ENCODE measurements at regions not wholly inside any gene's neighbourhood (a gene's known extent, or its start where the extent isn't known, plus 50 kb on each side); places are given as distances from the start of the nearest gene placed in this dataset.

DNA sequence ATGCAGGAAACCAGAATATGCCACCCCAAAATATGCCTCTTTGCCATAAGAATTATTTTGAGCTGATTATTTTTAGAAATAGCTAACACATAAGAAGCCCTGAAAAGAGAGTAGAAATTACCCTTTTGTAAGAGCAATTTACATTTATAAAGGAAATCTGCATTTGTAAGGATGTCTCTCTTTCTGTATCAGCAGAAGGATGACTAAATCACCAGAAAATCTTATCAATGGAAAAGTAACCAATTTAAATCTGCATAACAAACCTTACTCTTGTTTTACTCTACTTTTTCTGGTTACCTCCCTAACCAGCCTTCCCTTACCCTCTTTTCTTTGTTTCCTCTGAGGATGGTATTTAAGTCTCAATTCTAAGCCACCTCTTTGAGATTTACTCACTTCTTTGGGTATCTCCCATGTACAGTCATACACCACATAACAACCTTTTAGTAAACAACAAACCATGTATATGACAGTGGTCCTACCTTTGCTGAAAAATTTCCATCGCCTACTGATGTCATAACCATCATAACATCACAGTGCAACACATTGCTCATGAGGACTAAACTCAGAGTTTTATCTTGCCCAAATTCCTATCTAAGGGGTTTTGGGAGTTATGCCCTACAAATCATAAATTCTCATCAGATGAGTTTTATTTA is 126.6 kb upstream of the PLPPR4 start:
- Mint-ChIP-seq H3K27me3 (ENCODE audit: low read depth) (no peaks in the 10 kb centered on the region; the same call in 1 of the 2 replicates), H3K4me3 (no peak overlapping the region), H3K27ac (peak overlapping the region in 2 of 3 experiments; percentile 37 to 88; a peak in 4 of 7 replicates), H3K36me3 (ENCODE audit: insufficient read depth in 1 of 3, low read depth in 3 of 3) (peaks cover 16 to 27% (median 17%) of the 10 kb centered on the region in 3 experiments), H3K4me1 (peaks cover 25 to 36% of the 10 kb centered on the region in 2 experiments), H3K9me3 (peaks cover 16 to 27% of the 10 kb centered on the region in 2 experiments; a peak in 4 of 5 replicates)
- H3K23me2 ChIP-seq (ENCODE audit: insufficient read length, low read depth, low read length, poor library complexity, severe bottlenecking), result no peaks in the 10 kb centered on the region
- no peak overlapping the region for H4K8ac ChIP-seq (replicated peaks; ENCODE audit: insufficient read length, low read depth, low read length)
- H3K18ac ChIP-seq (ENCODE audit: insufficient read length, low read depth, low read length), result no peak overlapping the region
- no peak overlapping the region for H3K9ac ChIP-seq (ENCODE audit: extremely low read depth, insufficient read length, low read length)
- no peak overlapping the region for H3K4me2 ChIP-seq (ENCODE audit: insufficient read depth, insufficient read length, low read length)
- H3K79me1 ChIP-seq (ENCODE audit: insufficient read depth, low read depth, low read length, poor library complexity, severe bottlenecking), result no peaks in the 10 kb centered on the region
- H2BK20ac ChIP-seq (ENCODE audit: low read depth, low read length, poor library complexity, severe bottlenecking), result no peak overlapping the region
- no peak overlapping the region for H4K5ac ChIP-seq (ENCODE audit: insufficient read length, low read depth, low read length)
- H2BK5ac ChIP-seq (ENCODE audit: insufficient read length, low read length), result no peak overlapping the region
- H3K79me2 ChIP-seq (ENCODE audit: insufficient read depth, low read length), result no peaks in the 10 kb centered on the region
- no peak overlapping the region for H4K91ac ChIP-seq (ENCODE audit: insufficient read length, low read depth, low read length)
- H2AFZ ChIP-seq (ENCODE audit: low read length), result no peak overlapping the region
- H2BK15ac ChIP-seq (ENCODE audit: low read depth, low read length), result no peak overlapping the region
- no CpG with 5 or more reads among the region's 1 CpG for WGBS (ENCODE audit: extremely low coverage, insufficient read length, low lambda C conversion rate)
- no peak for TF ChIP-seq CTCF (conservative IDR thresholded peaks at IDR 0.05)
- no peak overlapping the region for H2AK5ac ChIP-seq (ENCODE audit: insufficient read length, low read length)
- H3K4ac ChIP-seq (ENCODE audit: low read depth, low read length), result no peak overlapping the region
- no peak overlapping the region for H3K56ac ChIP-seq (ENCODE audit: insufficient read length, low read depth, low read length)
- H3K9me3 ChIP-seq (ENCODE audit: control insufficient read depth, low read depth, low read length), result peaks cover 16% of the 10 kb centered on the region
- H3K14ac ChIP-seq (ENCODE audit: insufficient read depth, low read length), result no peak overlapping the region
- H3K4me1 ChIP-seq (ENCODE audit: insufficient read depth, low read length), result no peaks in the 10 kb centered on the region
- H2BK12ac ChIP-seq (ENCODE audit: insufficient read length, low read depth, low read length), result no peak overlapping the region
- H3K27me3 ChIP-seq (ENCODE audit: insufficient read depth, low read length), result no peaks in the 10 kb centered on the region
- H4K20me1 ChIP-seq (ENCODE audit: control insufficient read depth, insufficient read depth, insufficient read length), result no peaks in the 10 kb centered on the region
- H3T11ph ChIP-seq (ENCODE audit: low read length), result no peak overlapping the region
- DNase-seq, result no peak
- no peak overlapping the region for H2BK120ac ChIP-seq (ENCODE audit: low read depth, low read length, poor library complexity, severe bottlenecking)
- no peak overlapping the region for H3K23ac ChIP-seq (ENCODE audit: insufficient read length, low read depth, low read length)
- H3K27ac ChIP-seq (ENCODE audit: insufficient read length, low read depth, low read length), result peak overlapping the region; percentile 70

All from H9 (cell line).